ENCODE measurements at regions not wholly inside any gene's neighbourhood (a gene's known extent, or its start where the extent isn't known, plus 50 kb on each side); places are given as distances from the start of the nearest gene placed in this dataset.

DNA sequence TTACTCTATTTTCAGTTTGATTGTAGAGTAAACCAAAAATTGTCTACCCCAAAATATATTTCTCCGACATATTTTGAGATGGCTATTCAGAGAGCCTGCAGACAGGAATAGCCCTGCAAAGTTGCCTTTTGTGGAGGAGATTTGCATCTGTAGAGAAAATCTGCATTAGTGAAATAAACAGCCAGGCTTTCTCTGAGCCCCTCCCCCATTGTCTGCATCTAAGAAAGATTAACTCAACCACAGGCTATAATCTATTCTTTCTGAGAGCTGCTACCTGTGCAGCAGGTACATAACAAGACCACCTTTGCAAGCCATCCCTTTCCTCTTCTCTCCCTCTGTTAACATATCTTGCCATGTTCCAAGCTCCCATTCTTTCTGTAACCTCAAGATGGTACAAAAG is 1034.2 kb downstream of the SORCS3 start:
- ChIA-PET POLR2A (no interaction called here), CTCF (no interaction called here)
- Mint-ChIP-seq H3K4me1 (no peaks in the 10 kb centered on the region), H3K27me3 (no peaks in the 10 kb centered on the region), H3K36me3 (ENCODE audit: low read depth) (no peaks in the 10 kb centered on the region), H3K9me3 (ENCODE audit: low read depth) (peaks cover 33% of the 10 kb centered on the region), H3K27ac (no peak overlapping the region), H3K4me3 (no peak overlapping the region)
- ATAC-seq, result no peak
- DNase-seq, result no peak
- intact Hi-C loops (cut with DNase I, micrococcal nuclease), result no loop called here

DNA sequence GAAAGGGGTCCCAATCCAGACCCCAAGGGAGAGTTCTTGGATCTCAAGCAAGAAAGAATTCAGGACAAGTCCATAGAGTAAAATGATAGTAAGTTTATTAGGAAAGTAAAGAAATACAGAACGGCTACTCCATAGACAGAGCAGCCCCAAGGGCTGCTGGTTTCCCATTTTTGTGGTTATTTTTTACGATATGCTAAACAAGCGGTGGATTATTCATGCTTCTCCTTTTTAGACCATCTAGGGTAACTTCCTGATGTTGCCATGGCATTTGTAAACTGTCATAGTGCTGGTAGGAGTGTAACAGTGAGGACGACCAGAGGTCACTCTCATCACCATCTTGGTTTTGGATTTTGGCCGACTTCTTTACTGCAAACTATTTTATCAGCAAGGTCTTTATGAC is 1033.4 kb downstream of the SORCS3 start:
- Mint-ChIP-seq H3K4me1 (no peaks in the 10 kb centered on the region), H3K36me3 (ENCODE audit: low read depth) (no peaks in the 10 kb centered on the region), H3K27ac (no peak overlapping the region), H3K9me3 (ENCODE audit: low read depth) (peaks cover 33% of the 10 kb centered on the region), H3K4me3 (no peak overlapping the region), H3K27me3 (no peaks in the 10 kb centered on the region)
- ChIA-PET POLR2A (no interaction called here), CTCF (no interaction called here)
- ATAC-seq (no peak), DNase-seq (no peak)
- intact Hi-C loops (cut with DNase I, micrococcal nuclease), result no loop called here

DNA sequence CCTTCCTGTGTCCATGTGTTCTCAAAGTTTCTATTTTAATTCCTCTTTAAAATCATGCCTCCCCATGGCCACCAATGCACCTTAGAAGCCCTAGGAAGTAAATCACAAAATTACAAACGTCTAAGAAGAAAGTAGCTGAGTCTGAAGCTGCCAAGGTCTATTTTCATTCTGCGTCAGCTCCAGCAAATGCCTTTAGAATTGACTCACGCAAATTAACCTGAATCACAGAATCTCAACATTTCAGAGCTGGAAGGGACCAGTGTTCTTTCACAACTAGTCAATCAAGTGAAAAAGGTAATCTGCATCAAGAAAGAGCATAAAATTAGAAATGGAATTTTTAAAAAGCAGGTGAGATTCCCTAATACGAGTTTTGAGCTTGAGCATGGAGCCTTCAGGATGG is 1017.6 kb downstream of the SORCS3 start:
- ChIA-PET POLR2A (no interaction called here), CTCF (no interaction called here)
- DNase-seq (no peak), ATAC-seq (no peak)
- H3K36me3 Mint-ChIP-seq (ENCODE audit: low read depth), result no peaks in the 10 kb centered on the region
- H3K4me1 Mint-ChIP-seq, result no peaks in the 10 kb centered on the region
- no peak overlapping the region for H3K27ac Mint-ChIP-seq
- H3K27me3 Mint-ChIP-seq, result no peaks in the 10 kb centered on the region
- intact Hi-C loops (cut with DNase I, micrococcal nuclease), result no loop called here
- no peak overlapping the region for H3K4me3 Mint-ChIP-seq
- no peaks in the 10 kb centered on the region for H3K9me3 Mint-ChIP-seq (ENCODE audit: low read depth)

DNA sequence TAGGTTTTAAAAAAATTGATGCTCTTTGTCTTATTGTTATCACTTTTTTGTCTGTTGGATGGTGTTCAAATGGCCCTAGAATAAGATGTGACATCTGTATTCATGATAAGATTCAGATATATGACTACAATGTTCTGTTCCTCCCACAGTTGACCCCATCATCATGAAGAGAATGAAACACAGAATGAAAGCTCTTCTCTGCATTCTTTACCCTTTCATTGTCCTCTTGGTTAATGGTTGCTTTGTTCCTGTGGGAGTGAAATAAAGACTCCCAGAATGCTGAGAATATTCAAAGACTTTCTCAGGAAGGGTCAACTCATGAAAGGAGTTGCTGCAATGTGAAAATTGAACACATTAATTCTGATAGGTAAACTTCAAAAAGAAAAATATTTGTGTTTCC is 1015.8 kb downstream of the SORCS3 start:
- no peak overlapping the region for H3K27ac Mint-ChIP-seq
- CTCF ChIA-PET, result no interaction called here

DNA sequence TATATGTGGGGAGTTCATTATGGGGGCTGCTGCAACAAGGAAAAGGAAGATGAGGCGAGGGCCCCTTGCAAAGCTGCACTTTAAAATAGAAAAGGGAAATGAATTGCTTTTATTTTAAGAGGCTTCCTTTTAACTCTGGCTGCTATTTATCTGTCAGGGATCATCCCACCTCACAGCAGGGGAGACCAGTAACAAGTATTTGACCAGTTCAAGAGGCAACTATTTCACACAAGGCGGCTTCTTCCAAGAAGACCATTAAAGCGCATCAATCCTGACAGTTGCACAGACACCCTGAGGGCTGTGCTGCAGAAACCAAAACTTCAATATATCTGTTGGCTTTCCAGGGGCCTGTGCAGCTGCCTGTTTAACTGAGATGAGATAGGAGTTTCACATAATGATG is 1009.2 kb downstream of the SORCS3 start:
- Mint-ChIP-seq H3K36me3 (ENCODE audit: low read depth) (no peaks in the 10 kb centered on the region), H3K27ac (no peak overlapping the region), H3K4me1 (no peaks in the 10 kb centered on the region), H3K9me3 (ENCODE audit: low read depth) (no peaks in the 10 kb centered on the region), H3K4me3 (no peak overlapping the region), H3K27me3 (no peaks in the 10 kb centered on the region)
- intact Hi-C loops (cut with DNase I, micrococcal nuclease), result no loop called here
- ChIA-PET POLR2A (no interaction called here), CTCF (no interaction called here)
- DNase-seq (no peak), ATAC-seq (no peak)

More for the DNA sequence above, 1015.8 kb downstream of the SORCS3 start:
- no peaks in the 10 kb centered on the region for H3K9me3 Mint-ChIP-seq (ENCODE audit: low read depth)
- H3K4me3 Mint-ChIP-seq, result no peak overlapping the region
- intact Hi-C loops (cut with DNase I, micrococcal nuclease), result no loop called here
- ATAC-seq (no peak), DNase-seq (no peak)
- POLR2A ChIA-PET, result no interaction called here
- no peaks in the 10 kb centered on the region for H3K27me3 Mint-ChIP-seq
- no peaks in the 10 kb centered on the region for H3K4me1 Mint-ChIP-seq
- no peaks in the 10 kb centered on the region for H3K36me3 Mint-ChIP-seq (ENCODE audit: low read depth)

DNA sequence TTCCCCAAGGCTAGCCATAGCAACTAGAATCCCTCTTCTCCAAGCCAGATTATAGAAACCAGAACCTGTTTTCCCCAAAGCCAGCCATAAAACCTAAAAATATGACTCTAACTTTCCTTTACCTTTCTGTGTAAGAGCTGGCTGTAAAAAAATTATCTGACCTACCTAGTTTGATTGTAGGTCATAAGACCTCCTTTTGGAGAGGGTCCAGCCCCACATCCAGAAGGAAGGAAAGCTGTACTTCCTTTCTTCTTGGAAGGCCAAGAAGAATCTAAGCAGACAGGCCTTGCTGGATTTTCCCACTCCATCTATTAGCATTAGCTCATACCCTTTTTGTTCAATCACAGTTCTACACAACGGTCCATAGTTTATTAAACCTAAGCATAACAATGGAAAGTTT is 1006.3 kb downstream of the SORCS3 start:
- no peaks in the 10 kb centered on the region for H3K27me3 Mint-ChIP-seq
- no peak overlapping the region for H3K4me3 Mint-ChIP-seq
- ChIA-PET CTCF (no interaction called here), POLR2A (no interaction called here)
- no peak for ATAC-seq
- H3K36me3 Mint-ChIP-seq (ENCODE audit: low read depth), result no peaks in the 10 kb centered on the region
- no peaks in the 10 kb centered on the region for H3K4me1 Mint-ChIP-seq
- intact Hi-C loops (cut with DNase I, micrococcal nuclease), result no loop called here
- H3K9me3 Mint-ChIP-seq (ENCODE audit: low read depth), result no peaks in the 10 kb centered on the region
- H3K27ac Mint-ChIP-seq, result no peak overlapping the region
- no peak for DNase-seq

DNA sequence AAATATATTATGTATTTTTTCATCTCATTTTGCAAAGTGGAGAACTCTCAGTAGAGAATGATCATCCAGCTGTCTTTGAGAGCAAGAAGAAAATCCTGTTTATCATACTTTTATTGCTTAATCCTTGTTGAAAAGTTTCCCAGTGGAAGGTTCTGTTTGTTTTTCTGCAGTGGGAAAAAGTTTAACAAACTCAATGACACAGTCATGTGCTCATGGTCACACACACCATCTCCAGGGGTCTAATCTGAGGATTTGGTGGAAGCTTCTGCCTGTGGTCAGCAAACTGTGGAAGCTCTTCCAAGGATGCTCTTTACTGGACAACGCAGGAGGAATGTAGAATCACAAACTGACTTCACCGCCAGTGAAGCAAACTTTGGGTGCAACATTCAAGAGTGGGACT is 1003.9 kb downstream of the SORCS3 start:
- no peak overlapping the region for H3K27ac Mint-ChIP-seq
- ChIA-PET POLR2A (no interaction called here), CTCF (no interaction called here)
- no peaks in the 10 kb centered on the region for H3K9me3 Mint-ChIP-seq (ENCODE audit: low read depth)
- H3K27me3 Mint-ChIP-seq, result no peaks in the 10 kb centered on the region
- DNase-seq, result no peak
- intact Hi-C loops (cut with DNase I, micrococcal nuclease), result no loop called here
- H3K36me3 Mint-ChIP-seq (ENCODE audit: low read depth), result no peaks in the 10 kb centered on the region
- no peaks in the 10 kb centered on the region for H3K4me1 Mint-ChIP-seq
- H3K4me3 Mint-ChIP-seq, result no peak overlapping the region
- ATAC-seq, result no peak

DNA sequence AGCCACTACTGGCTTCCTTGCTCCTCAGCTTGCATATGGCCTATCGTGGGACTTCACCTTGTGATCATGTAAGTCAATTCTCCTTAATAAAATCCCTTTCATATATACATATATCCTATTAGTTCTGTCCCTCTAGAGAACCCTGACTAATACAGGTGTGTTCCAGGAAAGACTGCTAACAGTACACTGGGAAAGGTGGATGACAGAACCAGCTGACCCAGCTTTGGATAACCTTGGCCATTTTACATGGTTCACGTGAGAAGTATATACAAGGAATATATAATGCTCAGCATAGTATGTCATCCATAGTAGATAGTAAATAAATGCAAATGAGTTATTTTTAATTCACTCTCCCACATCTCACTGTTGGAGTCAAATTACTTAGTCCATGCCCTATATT is 1003.5 kb downstream of the SORCS3 start:
- Mint-ChIP-seq H3K4me1 (no peaks in the 10 kb centered on the region), H3K27me3 (no peaks in the 10 kb centered on the region), H3K4me3 (no peak overlapping the region), H3K9me3 (ENCODE audit: low read depth) (no peaks in the 10 kb centered on the region), H3K27ac (no peak overlapping the region), H3K36me3 (ENCODE audit: low read depth) (no peaks in the 10 kb centered on the region)
- no peak for DNase-seq
- no peak for ATAC-seq
- ChIA-PET CTCF (no interaction called here), POLR2A (no interaction called here)
- intact Hi-C loops (cut with DNase I, micrococcal nuclease), result no loop called here

DNA sequence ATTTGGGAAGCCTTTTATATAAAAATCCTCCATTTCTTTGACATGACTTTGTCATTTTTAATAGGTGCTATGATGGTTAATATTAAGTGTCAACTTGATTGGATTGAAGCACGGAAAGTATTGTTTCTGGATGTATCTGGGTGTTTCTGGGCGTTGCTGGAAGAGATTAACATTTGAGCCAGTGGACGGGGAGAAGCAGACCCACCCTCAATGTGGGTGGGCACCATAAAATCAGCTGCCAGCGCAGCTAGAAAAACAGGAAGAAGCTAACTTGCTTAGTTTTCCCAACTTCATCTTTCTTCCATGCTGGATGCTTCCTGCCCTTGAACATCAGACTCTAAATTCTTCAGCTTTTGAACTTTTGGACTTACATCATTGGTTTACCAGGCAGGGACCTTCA is 1003.0 kb downstream of the SORCS3 start:
- CTCF ChIA-PET, result no interaction called here
- H3K27ac Mint-ChIP-seq, result no peak overlapping the region
- DNase-seq, result no peak
- no peak for ATAC-seq
- intact Hi-C loops (cut with DNase I, micrococcal nuclease), result no loop called here
- POLR2A ChIA-PET, result no interaction called here
- H3K4me1 Mint-ChIP-seq, result no peaks in the 10 kb centered on the region
- no peaks in the 10 kb centered on the region for H3K27me3 Mint-ChIP-seq
- no peak overlapping the region for H3K4me3 Mint-ChIP-seq
- H3K36me3 Mint-ChIP-seq (ENCODE audit: low read depth), result no peaks in the 10 kb centered on the region
- no peaks in the 10 kb centered on the region for H3K9me3 Mint-ChIP-seq (ENCODE audit: low read depth)

- no peak overlapping the region for H3K4me3 Mint-ChIP-seq
- ChIA-PET POLR2A (no interaction called here), CTCF (no interaction called here)
- no peaks in the 10 kb centered on the region for H3K9me3 Mint-ChIP-seq (ENCODE audit: low read depth)
- no peaks in the 10 kb centered on the region for H3K4me1 Mint-ChIP-seq
- intact Hi-C loops (cut with DNase I, micrococcal nuclease), result no loop called here
- no peak for ATAC-seq
- H3K36me3 Mint-ChIP-seq (ENCODE audit: low read depth), result no peaks in the 10 kb centered on the region
- no peaks in the 10 kb centered on the region for H3K27me3 Mint-ChIP-seq
- no peak overlapping the region for H3K27ac Mint-ChIP-seq
- DNase-seq, result no peak
These were observed 1002.6 kb downstream of the SORCS3 start for GRCh38 chr10:105643660-105644059.

GRCh38 chr10:105634281-105634680 is 993.2 kb downstream of the SORCS3 start:
- H3K27ac Mint-ChIP-seq, result no peak overlapping the region
- ATAC-seq (no peak), DNase-seq (no peak)
- H3K4me1 Mint-ChIP-seq, result no peaks in the 10 kb centered on the region
- peaks cover 1% of the 10 kb centered on the region for H3K9me3 Mint-ChIP-seq (ENCODE audit: low read depth)
- H3K27me3 Mint-ChIP-seq, result no peaks in the 10 kb centered on the region
- intact Hi-C loops (cut with DNase I, micrococcal nuclease), result no loop called here
- ChIA-PET POLR2A (no interaction called here), CTCF (interaction anchor here (1.2 kb wide), 1 partner anchor 8 kb away, joined by 3 read pairs; no protein-coding TSS in a partner anchor)
- no peak overlapping the region for H3K4me3 Mint-ChIP-seq
- H3K36me3 Mint-ChIP-seq (ENCODE audit: low read depth), result no peaks in the 10 kb centered on the region

DNA sequence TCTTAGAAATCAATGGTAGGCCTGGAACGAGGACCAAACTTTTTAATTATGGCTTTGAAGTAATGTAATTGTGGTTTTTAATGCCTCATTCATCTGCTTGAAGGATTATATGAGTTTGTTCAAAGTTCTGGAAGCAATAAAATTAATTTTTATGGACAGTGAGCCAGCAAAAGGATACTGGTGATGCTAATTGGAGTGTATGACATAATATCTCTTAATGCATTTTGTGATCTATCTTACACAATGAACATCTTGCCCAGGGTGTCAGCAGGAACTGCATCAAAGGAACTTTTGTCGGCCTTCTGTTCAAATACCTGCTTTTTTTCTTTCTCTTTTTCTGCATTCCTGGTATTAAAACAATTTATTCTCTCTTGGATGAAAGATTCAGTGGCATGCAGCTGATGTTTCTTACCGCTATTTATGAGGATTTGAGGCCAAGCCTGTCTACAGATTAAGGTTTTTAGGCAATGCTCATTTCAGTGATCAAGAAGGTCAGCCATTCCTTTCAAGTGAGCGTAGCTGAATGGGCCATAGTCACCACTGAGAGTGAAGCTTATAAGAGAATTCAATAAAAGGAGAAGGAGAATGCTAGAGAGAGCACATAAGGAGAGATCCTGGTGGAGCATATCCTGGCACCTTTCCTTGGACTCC is 974.8 kb downstream of the SORCS3 start:
- DNase-seq (no peak), ATAC-seq (no peak)
- POLR2A ChIA-PET, result no interaction called here
- H3K27ac Mint-ChIP-seq, result no peak overlapping the region
- no peaks in the 10 kb centered on the region for H3K4me1 Mint-ChIP-seq
- H3K27me3 Mint-ChIP-seq, result peaks cover 2% of the 10 kb centered on the region
- CTCF ChIA-PET, result no interaction called here
- intact Hi-C loops (cut with DNase I, micrococcal nuclease), result no loop called here
- H3K9me3 Mint-ChIP-seq (ENCODE audit: low read depth), result peaks cover 5% of the 10 kb centered on the region
- H3K36me3 Mint-ChIP-seq (ENCODE audit: low read depth), result no peaks in the 10 kb centered on the region
- H3K4me3 Mint-ChIP-seq, result no peak overlapping the region

DNA sequence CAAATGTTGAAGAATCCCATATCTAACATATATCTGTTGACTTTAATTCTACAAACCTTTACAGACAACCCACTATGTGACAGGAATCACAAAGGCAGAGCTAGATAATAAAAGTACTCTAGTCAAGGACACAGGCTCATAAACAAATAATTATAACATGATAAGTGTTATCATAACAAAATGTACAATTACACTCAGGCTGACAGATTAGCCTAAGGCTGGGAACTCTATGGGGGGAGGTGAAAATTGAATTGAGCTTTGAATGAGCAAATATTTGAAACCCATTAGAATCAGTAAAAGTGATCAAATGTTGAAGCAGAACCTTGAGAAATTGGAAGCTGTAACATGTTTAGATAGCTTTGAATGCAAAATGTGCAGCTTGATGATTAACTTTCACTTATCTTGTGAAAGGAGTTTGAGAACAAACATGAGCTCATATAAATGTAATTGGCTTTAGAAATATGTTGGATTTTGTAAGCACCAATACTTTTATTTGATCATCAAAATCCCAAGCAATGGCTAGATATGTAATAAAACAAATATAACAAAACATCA is 970.2 kb downstream of the SORCS3 start:
- no peaks in the 10 kb centered on the region for H3K36me3 Mint-ChIP-seq (ENCODE audit: low read depth)
- intact Hi-C loops (cut with DNase I, micrococcal nuclease), result no loop called here
- H3K4me3 Mint-ChIP-seq, result no peak overlapping the region
- peaks cover 7% of the 10 kb centered on the region for H3K9me3 Mint-ChIP-seq (ENCODE audit: low read depth)
- DNase-seq (no peak), ATAC-seq (no peak)
- H3K27ac Mint-ChIP-seq, result no peak overlapping the region
- ChIA-PET POLR2A (no interaction called here), CTCF (interaction anchor here (0.6 kb wide), 1 partner anchor 13 kb away, joined by 3 read pairs; no protein-coding TSS in a partner anchor)
- H3K4me1 Mint-ChIP-seq, result no peaks in the 10 kb centered on the region
- H3K27me3 Mint-ChIP-seq, result peaks cover 2% of the 10 kb centered on the region

Data from activated CD4-positive, alpha-beta T cell treated with anti-CD3 and anti-CD28 coated beads for 36 hours (primary cell).